Right renal cortex interstitium (tissue), 3 donors: ENCODE measurements at regions not wholly inside any gene's neighbourhood (a gene's known extent, or its start where the extent isn't known, plus 50 kb on each side); places are given as distances from the start of the nearest gene placed in this dataset.
"Not testable (repeated sequence)": the region's sequence is repeated elsewhere in the genome, so short reads cannot be mapped to it uniquely, and the experiment has no call there.

Source experiments
- DNase-seq, 3 donors: peaks; one replicate each; pipeline ENCODE4 v3.0.0-alpha.2; 2013; ENCODE audit warnings: low read depth in 3 of 3, low spot score in 2 of 3

GRCh38 chr4:179325181-179325580 is 1882.9 kb upstream of the AGA start:
- no peak for DNase-seq

DNA sequence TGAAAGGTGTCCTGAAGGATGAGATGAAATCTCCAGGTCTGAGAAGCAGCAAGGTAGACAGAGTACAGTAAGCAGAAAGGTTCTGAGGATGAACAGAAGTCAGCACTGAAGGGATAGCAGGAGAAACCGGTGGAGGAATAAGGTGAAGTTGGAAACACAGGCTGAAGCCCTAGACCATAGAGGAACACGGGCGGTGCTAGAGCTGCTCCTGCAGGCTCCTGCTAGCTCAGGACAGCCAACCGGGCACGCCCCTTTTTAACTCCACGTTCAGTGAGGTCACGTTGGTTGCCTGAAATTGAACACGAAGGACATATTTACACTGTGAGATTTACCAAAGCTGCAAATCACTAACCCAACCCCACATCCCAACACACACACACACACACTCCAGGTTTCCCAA is 1886.4 kb upstream of the AGA start:
- DNase-seq = no peak

GRCh38 chr4:179331362-179331761 is 1889.1 kb upstream of the AGA start:
- DNase-seq = no peak

GRCh38 chr4:179344861-179345260 is 1902.6 kb upstream of the AGA start:
- DNase-seq = no peak

GRCh38 chr4:179352221-179352620 is 1910.0 kb upstream of the AGA start:
- no peak for DNase-seq

DNA sequence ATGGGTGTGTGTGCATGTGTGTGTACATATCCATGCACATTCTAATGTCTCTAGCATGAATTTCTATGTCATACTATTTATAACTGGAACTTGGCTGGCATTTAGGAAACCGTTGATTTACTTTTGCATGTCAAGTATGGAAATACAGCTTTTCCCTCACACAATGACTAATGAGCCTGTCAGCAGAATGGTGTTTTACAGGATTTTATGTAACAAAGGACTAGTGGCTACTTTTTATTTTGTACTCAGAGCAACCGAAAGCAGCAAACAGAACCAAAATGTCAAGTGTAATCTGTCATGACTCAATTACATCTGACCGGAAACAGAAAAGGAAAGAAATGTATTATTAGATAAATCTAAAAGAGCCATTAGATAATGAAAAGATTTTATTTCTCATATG is 1911.5 kb upstream of the AGA start:
- DNase-seq = no peak

- DNase-seq = no peak
Observed at GRCh38 chr4:179361978-179362486, 1919.8 kb upstream of the AGA start.

- DNase-seq = not testable (repeated sequence)
Observed at GRCh38 chr4:179365932-179366331, 1923.7 kb upstream of the AGA start.

DNA sequence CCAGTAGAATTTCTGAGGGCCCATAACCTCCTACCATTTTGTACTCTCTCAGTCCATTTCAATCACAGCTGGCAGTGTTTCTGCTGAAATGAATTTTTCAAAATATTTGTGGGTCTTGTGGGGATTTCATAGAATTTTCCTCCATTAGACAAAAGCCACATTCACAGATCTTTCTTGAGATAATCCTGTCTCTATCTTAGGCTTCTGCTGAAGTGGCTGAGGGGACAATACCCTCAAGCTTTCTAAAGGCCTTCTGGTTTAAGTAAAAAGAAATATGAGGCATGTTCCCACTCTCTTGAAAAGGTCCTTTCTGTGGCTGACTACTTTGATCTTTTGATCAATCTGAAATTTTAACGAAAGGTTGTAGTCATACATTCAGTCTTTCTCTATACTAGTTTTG is 1930.0 kb upstream of the AGA start:
- DNase-seq = no peak

- no peak for DNase-seq
Observed at GRCh38 chr4:179372746-179373145, 1930.5 kb upstream of the AGA start.

GRCh38 chr4:179378847-179379246 is 1936.6 kb upstream of the AGA start:
- DNase-seq = not testable (repeated sequence)

GRCh38 chr4:179392787-179393186 is 1950.5 kb upstream of the AGA start:
- no peak for DNase-seq

- DNase-seq = no peak
Observed at GRCh38 chr4:179398414-179398813, 1956.2 kb upstream of the AGA start.

DNA sequence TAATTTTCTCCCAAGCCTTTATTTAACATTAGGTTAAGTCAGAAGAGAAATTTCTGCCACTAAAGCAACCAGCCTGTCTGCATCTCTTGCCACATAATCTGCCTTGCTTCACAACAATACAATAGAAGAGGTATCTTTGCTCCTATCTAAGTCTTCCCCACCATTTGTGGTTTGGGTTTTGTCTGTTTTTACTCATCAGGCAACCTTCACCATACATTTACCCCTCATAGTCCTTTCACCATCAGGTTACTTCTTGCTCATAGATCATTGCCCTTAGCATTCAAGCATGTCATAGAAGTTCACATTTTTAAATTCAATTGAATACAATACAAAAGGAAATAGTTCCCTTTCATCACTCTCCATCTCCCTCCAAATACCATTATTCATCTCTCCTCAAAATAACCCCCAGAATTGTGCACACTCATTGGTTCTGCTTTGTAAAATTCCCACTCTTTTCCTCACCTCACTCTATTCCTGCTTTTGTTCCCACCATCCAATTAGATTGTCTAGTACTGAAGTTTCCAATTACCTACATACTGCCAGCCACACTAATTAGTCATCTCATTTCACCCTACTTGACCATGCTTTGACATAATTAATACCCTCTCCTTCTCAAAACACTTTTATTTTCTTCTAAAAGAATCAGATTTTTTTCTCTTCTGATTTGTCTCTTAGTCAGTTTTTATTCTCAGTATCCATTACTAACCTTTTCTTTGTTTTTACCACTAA is 1957.0 kb upstream of the AGA start:
- no peak for DNase-seq

DNA sequence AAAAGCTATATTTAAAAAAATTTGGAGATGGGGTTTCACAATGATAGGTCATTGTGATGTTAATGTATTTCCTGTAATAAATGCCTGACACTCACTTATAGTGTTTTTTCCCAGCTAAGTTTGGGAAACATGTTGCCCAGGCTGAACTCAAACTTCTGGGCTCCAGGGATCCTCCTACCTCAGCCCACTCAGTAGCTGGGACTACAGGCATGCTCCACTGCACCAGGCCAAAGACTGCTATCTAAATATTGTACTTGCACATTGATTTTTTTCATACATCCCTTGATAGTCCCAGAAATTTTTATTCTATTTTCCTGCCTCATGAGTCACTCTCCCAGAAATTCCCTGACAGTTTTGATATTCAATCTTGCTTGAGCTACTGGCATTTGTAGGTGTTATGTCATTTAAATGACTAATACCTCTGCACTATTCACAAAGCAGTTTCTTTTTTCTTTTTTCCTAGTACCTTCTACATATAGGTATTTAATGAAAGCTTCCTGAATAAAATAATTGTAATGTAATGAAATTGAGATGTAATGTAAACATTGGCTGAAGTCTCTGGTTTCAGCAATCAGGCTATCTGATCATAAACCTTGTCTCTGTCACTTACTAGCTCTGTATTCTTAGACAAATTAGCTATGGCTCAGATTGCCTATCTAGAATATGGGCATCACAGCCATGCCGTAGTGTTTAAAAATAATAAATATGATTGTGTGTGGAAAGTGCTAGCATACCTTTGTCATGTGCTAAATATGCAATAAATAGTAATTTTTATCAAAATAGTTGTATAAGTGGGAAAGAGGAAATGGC is 1973.0 kb upstream of the AGA start:
- DNase-seq = peak in 1 of 3 donors; percentile 8

DNA sequence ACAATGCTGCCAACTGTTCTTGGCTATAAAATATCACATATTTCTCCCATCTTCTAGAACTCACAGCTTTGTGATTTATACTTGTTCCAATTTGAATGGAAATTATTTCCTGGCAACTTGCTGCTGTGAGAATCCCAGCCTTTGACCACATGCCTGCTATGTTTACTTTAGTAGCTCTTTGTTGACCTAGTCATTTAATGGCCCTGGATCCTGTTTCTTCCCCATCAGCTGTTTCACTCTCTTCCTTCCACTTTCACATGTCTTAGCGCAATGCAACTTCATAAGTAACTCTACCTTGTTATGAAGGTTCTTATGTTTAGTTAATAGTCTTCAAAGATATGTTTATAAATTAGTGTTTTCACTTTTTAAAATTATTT is 1973.6 kb upstream of the AGA start:
- peak in 2 of 3 donors; percentile 19 to 32 for DNase-seq

DNA sequence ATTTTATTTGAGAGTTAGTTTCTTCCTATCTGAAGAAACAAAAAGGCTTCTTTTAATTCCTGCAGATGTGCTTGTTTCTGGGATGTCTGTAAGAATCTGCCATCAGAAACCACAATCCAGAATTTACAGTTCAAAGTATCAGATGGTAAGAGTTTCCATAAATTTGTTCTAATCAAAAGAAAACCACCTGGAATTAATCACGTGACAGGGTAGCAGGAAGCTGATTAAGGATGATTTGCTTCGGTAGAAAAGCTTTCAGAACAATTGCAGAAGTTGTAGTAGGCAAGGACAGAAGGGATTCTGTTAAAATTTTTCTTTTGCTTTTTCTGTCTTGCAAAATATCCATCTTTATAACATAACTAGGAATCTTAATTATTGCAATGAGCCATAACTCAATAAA is 1975.1 kb upstream of the AGA start:
- no peak for DNase-seq

GRCh38 chr4:179437962-179438361 is 1995.7 kb upstream of the AGA start:
- DNase-seq = no peak

- no peak for DNase-seq
Observed at GRCh38 chr4:179441596-179441995, 1999.4 kb upstream of the AGA start.

GRCh38 chr4:179447308-179447707 is 2005.1 kb upstream of the AGA start:
- no peak for DNase-seq

DNA sequence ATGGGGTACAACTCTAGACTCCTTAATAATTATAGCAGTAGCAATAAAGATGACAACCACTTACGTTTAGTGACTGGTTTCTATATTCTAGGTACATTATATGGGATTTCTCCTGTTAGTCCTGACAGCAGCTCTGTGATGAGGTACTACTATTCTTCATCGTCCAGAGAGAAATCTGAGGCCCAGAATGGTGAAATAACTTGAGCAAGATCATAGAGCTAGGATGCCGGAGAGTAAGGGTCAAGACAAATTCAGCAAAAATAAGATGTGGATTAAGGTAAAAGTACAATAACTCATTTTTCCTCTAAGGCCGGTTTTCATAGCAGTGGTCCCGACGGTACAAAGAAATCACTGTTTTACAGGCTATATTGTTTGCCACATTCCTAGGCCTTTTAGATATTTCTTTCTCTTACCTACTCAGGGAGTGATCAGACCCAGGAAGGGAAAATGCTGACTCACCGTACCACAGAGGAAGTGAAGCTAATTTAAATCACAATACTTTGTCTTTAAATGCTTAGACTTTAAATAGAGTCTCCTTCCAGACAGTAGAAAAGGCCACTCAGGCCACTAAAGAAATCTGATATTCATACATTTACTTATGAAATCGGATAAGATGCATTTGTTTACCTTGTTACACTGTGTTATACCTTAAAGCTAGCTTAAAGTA is 2023.0 kb upstream of the AGA start:
- DNase-seq = no peak

GRCh38 chr4:179467878-179468277 is 2025.6 kb upstream of the AGA start:
- DNase-seq = no peak
